ENCODE measurements at regions not wholly inside any gene's neighbourhood (a gene's known extent, or its start where the extent isn't known, plus 50 kb on each side); places are given as distances from the start of the nearest gene placed in this dataset.

GRCh38 chr2:226579519-226579918 is 220.1 kb downstream of the IRS1 start:
- TF ChIP-seq CTCF (IDR thresholded peaks at IDR 0.05; ENCODE audit: low read length) (no peak), EZH2 (IDR thresholded peaks at IDR 0.05; ENCODE audit: borderline replicate concordance, low read length) (no peak)

Measured in OCI-LY1 (cell line).